SK-N-SH treated with all-trans-retinoic acid at 6 μM for 48 hours (cell line): ENCODE measurements at regions not wholly inside any gene's neighbourhood (a gene's known extent, or its start where the extent isn't known, plus 50 kb on each side); places are given as distances from the start of the nearest gene placed in this dataset.

Source experiments
- ATAC-seq: fragments of 200-7000 bp; cut with Tn5 transposase; 3 replicates; pipeline ENCODE4 v1.9.1; 2020; ENCODE audit warnings: mild to moderate bottlenecking, moderate library complexity
- ARNTL ChIP-seq: fragments of 450-650 bp; formaldehyde crosslinking; IDR thresholded peaks from 2 replicates; pipeline ENCODE4 v1.5.0; 2020; ENCODE audit warnings: low read depth, mild to moderate bottlenecking, moderate library complexity, borderline replicate concordance
- CSDC2 ChIP-seq: fragments of 250-450 bp; sonication (Bioruptor Pico); IDR thresholded peaks from 2 replicates; pipeline ENCODE4 v1.5.0; 2020; ENCODE audit warnings: mild to moderate bottlenecking, moderate library complexity
- CSRNP3 ChIP-seq: fragments of 250-450 bp; sonication (Bioruptor Pico); IDR thresholded peaks from 2 replicates; pipeline ENCODE4 v1.5.1; 2021; ENCODE audit warnings: mild to moderate bottlenecking, moderate library complexity
- ESRRG ChIP-seq: fragments of 250-450 bp; sonication (Bioruptor Pico); IDR thresholded peaks from 2 replicates; pipeline ENCODE4 v1.6.1; 2021; ENCODE audit warnings: mild to moderate bottlenecking
- GLIS3 ChIP-seq: fragments of 250-450 bp; sonication (Bioruptor Pico); IDR thresholded peaks from 2 replicates; pipeline ENCODE4 v1.5.0; 2020; ENCODE audit warnings: mild to moderate bottlenecking, moderate library complexity
- ISL1 ChIP-seq: fragments of 250-450 bp; sonication (Bioruptor Pico); IDR thresholded peaks from 2 replicates; pipeline ENCODE4 v2.1.2; 2022; ENCODE audit warnings: mild to moderate bottlenecking, moderate library complexity
- PPARA ChIP-seq: fragments of 250-450 bp; sonication (Bioruptor Pico); IDR thresholded peaks from 2 replicates; pipeline ENCODE4 v1.5.0; 2020; ENCODE audit warnings: mild to moderate bottlenecking, borderline replicate concordance
- RARB ChIP-seq: fragments of 250-450 bp; sonication (Bioruptor Pico); IDR thresholded peaks from 2 replicates; pipeline ENCODE4 v1.8.0; 2021; ENCODE audit warnings: mild to moderate bottlenecking, moderate library complexity
- SNAI2 ChIP-seq: fragments of 250-450 bp; sonication (Bioruptor Pico); IDR thresholded peaks from 2 replicates; pipeline ENCODE4 v1.5.0; 2020; ENCODE audit warnings: mild to moderate bottlenecking, moderate library complexity
- TCF4 ChIP-seq: fragments of 250-450 bp; sonication (Bioruptor Pico); IDR thresholded peaks from 2 replicates; pipeline ENCODE4 v1.8.0; 2021; ENCODE audit warnings: mild to moderate bottlenecking, moderate library complexity, borderline replicate concordance
- TOX ChIP-seq: fragments of 250-450 bp; sonication (Bioruptor Pico); IDR thresholded peaks from 2 replicates; pipeline ENCODE4 v1.8.0; 2021; ENCODE audit warnings: mild to moderate bottlenecking, moderate library complexity, borderline replicate concordance
- TSHZ2 ChIP-seq: fragments of 250-450 bp; sonication (Bioruptor Pico); IDR thresholded peaks from 2 replicates; pipeline ENCODE4 v1.5.0; 2020; ENCODE audit warnings: mild to moderate bottlenecking, moderate library complexity
- ZC3H10 ChIP-seq: fragments of 250-450 bp; sonication (Bioruptor Pico); IDR thresholded peaks from 2 replicates; pipeline ENCODE4 v1.5.1; 2021; ENCODE audit warnings: mild to moderate bottlenecking, moderate library complexity
- ZFP3 ChIP-seq: fragments of 250-450 bp; sonication (Bioruptor Pico); IDR thresholded peaks from 2 replicates; pipeline ENCODE4 v1.5.0; 2020; ENCODE audit warnings: mild to moderate bottlenecking, moderate library complexity
- ZNF565 ChIP-seq: fragments of 450-650 bp; formaldehyde crosslinking; conservative IDR thresholded peaks from 2 replicates; pipeline ENCODE4 v1.5.0; 2020; ENCODE audit warnings: low read depth, mild to moderate bottlenecking, moderate library complexity
- ZNF8 ChIP-seq: fragments of 450-650 bp; formaldehyde crosslinking; IDR thresholded peaks from 2 replicates; pipeline ENCODE4 v1.5.0; 2020; ENCODE audit warnings: mild to moderate bottlenecking, moderate library complexity
- TF ChIP-seq, protein P1 (sequence below): fragments of 250-450 bp; sonication (Bioruptor Pico); IDR thresholded peaks from 2 replicates; pipeline ENCODE4 v1.8.0; 2021; ENCODE audit warnings: low read depth, mild to moderate bottlenecking, moderate library complexity, borderline replicate concordance
- TF ChIP-seq, protein P2 (sequence below): fragments of 250-450 bp; sonication (Bioruptor Pico); IDR thresholded peaks from 2 replicates; pipeline ENCODE4 v1.5.1; 2020; ENCODE audit warnings: low read depth, mild to moderate bottlenecking, moderate library complexity

DNA sequence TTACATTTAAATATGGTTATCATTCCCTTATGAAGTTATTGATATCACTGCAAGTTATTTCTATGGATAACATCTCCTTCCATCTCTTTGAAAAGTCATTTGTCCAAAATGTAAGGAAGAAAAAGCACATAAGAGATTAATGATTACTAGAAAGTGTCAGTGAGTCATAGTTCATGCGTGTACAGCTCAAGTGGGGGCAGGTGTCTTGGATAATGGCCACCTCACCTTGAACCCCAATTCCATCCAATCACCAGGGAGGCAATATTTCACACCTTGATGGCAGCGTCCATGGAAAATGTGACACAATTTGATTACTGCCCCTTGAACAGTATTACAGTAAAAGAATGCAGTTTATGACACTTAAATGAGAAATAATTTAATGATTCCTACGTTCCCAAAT is 358.3 kb upstream of the SOX9 start:
- ATAC-seq: no peak
- TF ChIP-seq, protein P1, sequence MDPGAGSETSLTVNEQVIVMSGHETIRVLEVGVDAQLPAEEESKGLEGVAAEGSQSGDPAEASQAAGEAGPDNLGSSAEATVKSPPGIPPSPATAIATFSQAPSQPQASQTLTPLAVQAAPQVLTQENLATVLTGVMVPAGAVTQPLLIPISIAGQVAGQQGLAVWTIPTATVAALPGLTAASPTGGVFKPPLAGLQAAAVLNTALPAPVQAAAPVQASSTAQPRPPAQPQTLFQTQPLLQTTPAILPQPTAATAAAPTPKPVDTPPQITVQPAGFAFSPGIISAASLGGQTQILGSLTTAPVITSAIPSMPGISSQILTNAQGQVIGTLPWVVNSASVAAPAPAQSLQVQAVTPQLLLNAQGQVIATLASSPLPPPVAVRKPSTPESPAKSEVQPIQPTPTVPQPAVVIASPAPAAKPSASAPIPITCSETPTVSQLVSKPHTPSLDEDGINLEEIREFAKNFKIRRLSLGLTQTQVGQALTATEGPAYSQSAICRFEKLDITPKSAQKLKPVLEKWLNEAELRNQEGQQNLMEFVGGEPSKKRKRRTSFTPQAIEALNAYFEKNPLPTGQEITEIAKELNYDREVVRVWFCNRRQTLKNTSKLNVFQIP (CRISPR knock-in tag): no peak
- no peak for TF ChIP-seq ISL1 (CRISPR knock-in tag)
- TF ChIP-seq PPARA (CRISPR knock-in tag): no peak
- no peak for TF ChIP-seq RARB (CRISPR knock-in tag)
- no peak for TF ChIP-seq TSHZ2
- TF ChIP-seq CSRNP3 (CRISPR knock-in tag): no peak
- no peak for TF ChIP-seq GLIS3
- no peak for TF ChIP-seq ZC3H10 (CRISPR knock-in tag)
- TF ChIP-seq, protein P2, sequence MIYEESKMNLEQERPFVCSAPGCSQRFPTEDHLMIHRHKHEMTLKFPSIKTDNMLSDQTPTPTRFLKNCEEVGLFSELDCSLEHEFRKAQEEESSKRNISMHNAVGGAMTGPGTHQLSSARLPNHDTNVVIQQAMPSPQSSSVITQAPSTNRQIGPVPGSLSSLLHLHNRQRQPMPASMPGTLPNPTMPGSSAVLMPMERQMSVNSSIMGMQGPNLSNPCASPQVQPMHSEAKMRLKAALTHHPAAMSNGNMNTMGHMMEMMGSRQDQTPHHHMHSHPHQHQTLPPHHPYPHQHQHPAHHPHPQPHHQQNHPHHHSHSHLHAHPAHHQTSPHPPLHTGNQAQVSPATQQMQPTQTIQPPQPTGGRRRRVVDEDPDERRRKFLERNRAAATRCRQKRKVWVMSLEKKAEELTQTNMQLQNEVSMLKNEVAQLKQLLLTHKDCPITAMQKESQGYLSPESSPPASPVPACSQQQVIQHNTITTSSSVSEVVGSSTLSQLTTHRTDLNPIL (CRISPR knock-in tag): no peak
- no peak for TF ChIP-seq ZFP3

- TF ChIP-seq ZC3H10 (CRISPR knock-in tag) (no peak), RARB (CRISPR knock-in tag) (no peak), ZNF565 (CRISPR knock-in tag) (no peak)
- TF ChIP-seq, protein P1 (CRISPR knock-in tag): no peak
- ATAC-seq: peak; percentile 88
Measured at GRCh38 chr17:71764505-71764904, 356.3 kb upstream of the SOX9 start.

DNA sequence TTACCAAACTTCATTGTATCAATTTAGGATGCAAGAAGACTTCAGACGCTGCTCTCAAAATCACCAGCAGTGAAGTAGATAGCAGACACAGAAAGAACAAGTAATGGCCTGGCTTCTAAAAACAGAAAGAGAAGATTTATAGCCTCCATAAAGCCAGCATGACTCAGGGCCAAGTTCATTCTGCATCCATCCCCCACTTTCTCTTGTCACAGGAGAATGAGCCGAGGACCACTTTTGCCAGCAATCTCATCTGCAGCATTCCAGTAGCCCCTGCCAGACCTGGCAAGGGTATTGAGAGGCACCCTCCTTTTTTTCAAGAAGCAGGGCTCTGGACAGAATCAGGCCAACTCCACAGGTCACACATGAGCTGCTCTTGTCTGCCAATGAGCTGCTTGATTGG is 355.4 kb upstream of the SOX9 start:
- TF ChIP-seq TCF4: no peak
- TF ChIP-seq ESRRG (CRISPR knock-in tag): 0 out of 2 replicates have a peak, but pooled peaks have one; percentile 32
- no peak for TF ChIP-seq CSRNP3 (CRISPR knock-in tag)
- TF ChIP-seq ISL1 (CRISPR knock-in tag): peak; percentile 85
- no peak for TF ChIP-seq ARNTL (CRISPR knock-in tag)
- TF ChIP-seq ZFP3: no peak
- TF ChIP-seq CSDC2 (CRISPR knock-in tag): no peak
- TF ChIP-seq PPARA (CRISPR knock-in tag): no peak
- TF ChIP-seq SNAI2 (CRISPR knock-in tag): peak; percentile 83; the same call in 1 of the 2 replicates
- no peak for TF ChIP-seq GLIS3
- no peak for TF ChIP-seq TOX (CRISPR knock-in tag)
- TF ChIP-seq, protein P2 (CRISPR knock-in tag): 0 out of 2 replicates have a peak, but pooled peaks have one; percentile 11
- TF ChIP-seq ZNF8 (CRISPR knock-in tag): no peak
- TF ChIP-seq TSHZ2: no peak; the same call in 1 of the 2 replicates

More for the DNA sequence above, 355.4 kb upstream of the SOX9 start:
- peak; percentile 72 for ATAC-seq
